CD8-positive, alpha-beta memory T cell (primary cell): ENCODE measurements at regions not wholly inside any gene's neighbourhood (a gene's known extent, or its start where the extent isn't known, plus 50 kb on each side); places are given as distances from the start of the nearest gene placed in this dataset.

Experiments
- CTCF ChIA-PET: fragments of 350-600 bp; sonication (Branson Sonifier 250); formaldehyde crosslinking; loops from one replicate; lab custom pipeline; 2021; ENCODE audit warnings: antibody characterized with exemption; lab: Charles Lee
- POLR2A ChIA-PET: fragments of 350-600 bp; sonication (Branson Sonifier 250); formaldehyde crosslinking; loops from one replicate; lab custom pipeline; 2021; ENCODE audit warnings: antibody characterized with exemption; lab: Charles Lee
- DNase-seq, 5 donors: peaks; one replicate each; pipeline versions ENCODE4 v3.0.0 to v3.0.0-alpha.2; 2020 to 2022; ENCODE audit warnings: mixed read lengths in 1 of 5
- H3K27ac ChIP-seq: one replicate; pipeline ENCODE4 v1.7.0; 2013; ENCODE audit warnings: low read depth, mild to moderate bottlenecking, low read length, moderate library complexity
- H3K27me3 ChIP-seq: 2 replicates; pipeline ENCODE4 v1.7.0; 2013; ENCODE audit warnings: low read length, mild to moderate bottlenecking; ENCODE audit not compliant: insufficient read depth, poor library complexity, severe bottlenecking
- H3K36me3 ChIP-seq: 2 replicates; pipeline ENCODE4 v1.7.0; 2013; ENCODE audit warnings: mild to moderate bottlenecking, low read length, moderate library complexity; ENCODE audit not compliant: insufficient read depth
- H3K4me1 ChIP-seq: 2 replicates; pipeline ENCODE4 v1.7.0; 2013; ENCODE audit warnings: mild to moderate bottlenecking, low read length, moderate library complexity; ENCODE audit not compliant: insufficient read depth
- H3K4me3 ChIP-seq: 2 replicates; pipeline ENCODE4 v1.7.0; 2013; ENCODE audit warnings: mild to moderate bottlenecking, low read length
- H3K9me3 ChIP-seq: 2 replicates; pipeline ENCODE4 v1.7.0; 2013; ENCODE audit warnings: mild to moderate bottlenecking, low read length
- H3K27ac Mint-ChIP-seq, 8 donors: one replicate each; pipeline ENCODE4 v1.8.0; 2020 to 2021; ENCODE audit warnings: mixed read lengths in 8 of 8, mild to moderate bottlenecking in 6 of 8, inconsistent platforms in 3 of 8, moderate library complexity in 3 of 8
- H3K27me3 Mint-ChIP-seq, 2 donors: one replicate each; pipeline ENCODE4 v1.8.0; 2020 to 2021; ENCODE audit warnings: mixed read lengths in 2 of 2, mild to moderate bottlenecking in 1 of 2, moderate library complexity in 1 of 2
- H3K36me3 Mint-ChIP-seq, 3 donors: one replicate each; pipeline ENCODE4 v1.8.0; 2020 to 2021; ENCODE audit warnings: mixed read lengths in 3 of 3, inconsistent platforms in 1 of 3, mild to moderate bottlenecking in 1 of 3
- H3K4me1 Mint-ChIP-seq, 3 donors: one replicate each; pipeline ENCODE4 v1.8.0; 2020 to 2021; ENCODE audit warnings: mixed read lengths in 3 of 3, inconsistent platforms in 1 of 3, mild to moderate bottlenecking in 1 of 3
- H3K4me3 Mint-ChIP-seq, 7 donors: one replicate each; pipeline ENCODE4 v1.8.0; 2020 to 2021; ENCODE audit warnings: mixed read lengths in 7 of 7, mild to moderate bottlenecking in 6 of 7, moderate library complexity in 4 of 7, inconsistent platforms in 2 of 7
- H3K9me3 Mint-ChIP-seq, 5 donors: one replicate each; pipeline ENCODE4 v1.8.0; 2020 to 2022; ENCODE audit warnings: mixed read lengths in 5 of 5, mild to moderate bottlenecking in 3 of 5, moderate library complexity in 2 of 5, inconsistent platforms in 1 of 5

DNA sequence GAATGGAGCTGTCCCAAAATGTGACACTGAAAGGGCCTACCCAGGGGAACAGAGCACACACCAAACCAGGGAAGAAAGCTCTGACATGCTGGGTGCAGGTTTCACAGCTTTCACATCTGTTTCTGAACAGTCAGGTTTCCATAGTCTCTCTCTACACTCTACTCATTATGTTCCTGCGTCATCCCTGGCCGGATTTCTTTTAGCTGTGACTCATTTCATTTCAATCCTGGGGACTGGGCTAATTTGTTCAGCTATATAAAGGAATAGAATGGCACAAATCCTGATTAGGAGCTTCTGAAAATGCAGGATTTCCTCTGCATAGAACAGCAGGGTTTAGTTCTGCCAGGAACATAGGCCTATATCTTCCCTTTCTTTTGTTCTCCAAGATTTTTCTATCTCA is 649.8 kb downstream of the RPS29 start:
- Mint-ChIP-seq H3K27me3 (no peaks in the 10 kb centered on the region), H3K9me3 (peaks cover 0 to 6% (median 2%) of the 10 kb centered on the region in 5 donors), H3K27ac (no peak overlapping the region), H3K4me1 (no peaks in the 10 kb centered on the region), H3K4me3 (no peak overlapping the region), H3K36me3 (no peaks in the 10 kb centered on the region)
- Histone ChIP-seq H3K4me1 (no peaks in the 10 kb centered on the region), H3K36me3 (no peaks in the 10 kb centered on the region), H3K27me3 (no peaks in the 10 kb centered on the region), H3K4me3 (no peak overlapping the region), H3K27ac (no peak overlapping the region), H3K9me3 (no peaks in the 10 kb centered on the region)
- no peak for DNase-seq
- ChIA-PET CTCF (no interaction called here), POLR2A (no interaction called here)

DNA sequence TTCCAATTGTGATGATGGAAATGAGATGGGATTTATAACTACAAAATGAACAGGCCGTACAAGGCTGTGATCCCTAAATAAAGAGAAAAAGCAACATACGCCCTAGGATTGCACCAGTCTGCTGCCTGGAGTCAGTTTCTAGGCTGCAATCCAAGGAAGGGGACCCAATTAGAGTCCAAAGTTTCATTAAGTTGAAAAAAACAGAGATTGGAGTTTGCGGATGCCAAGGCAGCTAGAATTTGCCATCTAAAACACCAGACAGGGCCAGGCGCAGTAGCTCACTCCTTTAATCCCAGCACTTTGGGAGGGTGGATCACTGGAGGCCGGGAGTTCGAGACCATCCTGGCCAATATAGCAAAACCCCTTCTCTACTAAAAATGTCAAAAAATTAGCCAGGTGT is 661.0 kb downstream of the RPS29 start:
- Mint-ChIP-seq H3K36me3 (no peaks in the 10 kb centered on the region), H3K4me3 (no peak overlapping the region), H3K27me3 (no peaks in the 10 kb centered on the region), H3K4me1 (no peaks in the 10 kb centered on the region), H3K9me3 (peaks cover 0 to 9% (median 3%) of the 10 kb centered on the region in 5 donors), H3K27ac (no peak overlapping the region)
- Histone ChIP-seq H3K36me3 (no peaks in the 10 kb centered on the region), H3K27me3 (no peaks in the 10 kb centered on the region), H3K9me3 (no peaks in the 10 kb centered on the region), H3K27ac (no peak overlapping the region), H3K4me3 (no peak overlapping the region), H3K4me1 (no peaks in the 10 kb centered on the region)
- ChIA-PET POLR2A (no interaction called here), CTCF (no interaction called here)
- no peak for DNase-seq

DNA sequence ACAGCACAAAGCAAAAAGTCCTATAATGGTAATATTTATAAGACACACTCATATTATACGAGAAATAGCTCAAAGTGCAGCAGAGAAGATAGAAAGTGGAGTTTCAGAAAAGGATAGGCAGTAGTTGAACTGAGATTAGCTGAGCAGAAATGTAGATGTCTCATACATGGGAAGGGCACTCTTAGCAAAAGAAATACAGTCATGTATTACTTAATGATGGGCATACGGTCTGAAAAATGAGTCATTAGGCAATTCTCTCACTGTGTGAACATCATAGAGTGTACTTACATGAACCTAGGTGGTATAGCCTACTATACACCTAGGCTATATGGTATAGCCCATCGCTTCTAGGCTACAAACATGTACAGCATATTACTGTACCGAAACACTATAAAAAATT is 671.3 kb downstream of the RPS29 start:
- H3K4me3 ChIP-seq = no peak overlapping the region
- H3K9me3 ChIP-seq = no peaks in the 10 kb centered on the region
- H3K27me3 ChIP-seq = no peaks in the 10 kb centered on the region
- ChIA-PET CTCF (no interaction called here), POLR2A (no interaction called here)
- no peaks in the 10 kb centered on the region for H3K36me3 Mint-ChIP-seq
- H3K4me3 Mint-ChIP-seq = no peak overlapping the region
- no peak overlapping the region for H3K27ac ChIP-seq
- H3K27ac Mint-ChIP-seq = no peak overlapping the region
- H3K9me3 Mint-ChIP-seq = peaks cover 0 to 23% (median 2%) of the 10 kb centered on the region in 5 donors
- no peaks in the 10 kb centered on the region for H3K4me1 ChIP-seq
- no peaks in the 10 kb centered on the region for H3K27me3 Mint-ChIP-seq
- no peaks in the 10 kb centered on the region for H3K4me1 Mint-ChIP-seq
- DNase-seq = no peak
- H3K36me3 ChIP-seq = no peaks in the 10 kb centered on the region

DNA sequence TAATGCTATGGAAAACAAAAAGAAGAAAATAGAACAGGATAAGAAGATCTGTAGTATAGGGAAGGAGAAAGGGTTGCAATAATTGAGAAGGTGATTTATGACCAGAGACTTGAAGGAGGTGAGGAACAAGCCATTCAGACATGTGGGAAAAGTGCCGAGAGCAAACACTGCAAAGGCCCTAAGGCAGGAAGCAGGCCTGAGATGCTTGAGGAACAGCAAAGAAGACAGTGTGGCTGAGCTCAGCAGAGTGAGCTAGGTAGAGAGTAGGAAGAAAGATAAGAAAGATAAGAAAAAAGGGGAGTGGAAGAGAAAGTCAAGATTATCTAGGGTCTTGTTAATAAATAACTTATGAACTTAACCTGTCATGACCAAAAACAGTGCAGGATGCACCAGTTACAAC is 671.8 kb downstream of the RPS29 start:
- Mint-ChIP-seq H3K9me3 (peaks cover 0 to 23% (median 2%) of the 10 kb centered on the region in 5 donors), H3K4me1 (no peaks in the 10 kb centered on the region), H3K27ac (no peak overlapping the region), H3K27me3 (no peaks in the 10 kb centered on the region), H3K4me3 (no peak overlapping the region), H3K36me3 (no peaks in the 10 kb centered on the region)
- ChIA-PET CTCF (no interaction called here), POLR2A (no interaction called here)
- DNase-seq = no peak
- Histone ChIP-seq H3K9me3 (no peaks in the 10 kb centered on the region), H3K27me3 (no peaks in the 10 kb centered on the region), H3K36me3 (no peaks in the 10 kb centered on the region), H3K4me1 (no peaks in the 10 kb centered on the region), H3K27ac (no peak overlapping the region), H3K4me3 (no peak overlapping the region)

DNA sequence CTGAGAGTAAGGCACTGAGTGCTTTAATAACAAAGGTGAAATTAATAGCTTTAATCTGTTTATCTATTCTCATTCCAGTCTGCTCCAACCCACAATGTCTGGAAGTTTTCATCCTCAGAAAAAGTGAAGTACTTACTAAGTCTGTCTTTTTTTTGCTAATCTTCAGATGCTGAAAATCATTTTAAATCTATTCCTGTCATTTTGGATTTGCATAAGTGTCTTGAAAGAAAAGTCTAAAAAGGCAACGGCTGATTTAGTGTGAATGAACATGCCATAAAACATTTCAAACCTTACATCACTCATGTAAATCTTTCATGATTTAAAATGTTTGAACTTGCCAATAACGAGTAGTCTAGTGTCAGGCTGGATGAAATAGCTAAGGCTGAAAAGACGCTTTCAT is 685.6 kb downstream of the RPS29 start:
- no peak overlapping the region for H3K27ac Mint-ChIP-seq
- H3K4me3 ChIP-seq = no peak overlapping the region
- no peaks in the 10 kb centered on the region for H3K36me3 Mint-ChIP-seq
- H3K4me3 Mint-ChIP-seq = no peak overlapping the region
- H3K27ac ChIP-seq = no peak overlapping the region
- no peak for DNase-seq
- H3K4me1 Mint-ChIP-seq = no peaks in the 10 kb centered on the region
- H3K9me3 Mint-ChIP-seq = peaks cover 0 to 5% (median 2%) of the 10 kb centered on the region in 5 donors
- H3K27me3 ChIP-seq = no peaks in the 10 kb centered on the region
- H3K36me3 ChIP-seq = no peaks in the 10 kb centered on the region
- no peaks in the 10 kb centered on the region for H3K4me1 ChIP-seq
- ChIA-PET POLR2A (no interaction called here), CTCF (no interaction called here)
- H3K27me3 Mint-ChIP-seq = no peaks in the 10 kb centered on the region
- no peaks in the 10 kb centered on the region for H3K9me3 ChIP-seq

DNA sequence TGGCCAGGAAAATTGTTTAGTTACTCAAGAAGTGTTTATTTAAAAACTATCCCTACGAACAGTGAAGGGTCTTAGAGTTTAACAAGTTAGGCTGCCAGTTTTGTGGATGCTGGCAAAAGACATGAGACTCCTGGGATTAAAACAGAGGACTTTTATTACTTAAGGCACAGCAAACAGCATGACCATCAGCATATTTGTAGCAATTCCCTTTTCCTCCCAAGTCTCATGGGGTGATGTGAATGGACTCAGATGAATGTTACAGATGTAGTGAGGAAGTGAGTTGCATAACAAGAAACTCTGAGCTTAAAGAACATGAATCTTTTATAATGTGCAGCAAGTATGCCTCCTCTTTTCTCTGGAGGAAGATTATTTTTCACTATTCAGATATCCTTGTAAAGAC is 695.8 kb downstream of the RPS29 start:
- no peaks in the 10 kb centered on the region for H3K27me3 ChIP-seq
- no peaks in the 10 kb centered on the region for H3K9me3 ChIP-seq
- H3K4me3 Mint-ChIP-seq = no peak overlapping the region
- peaks cover 0 to 4% (median 0%) of the 10 kb centered on the region in 5 donors for H3K9me3 Mint-ChIP-seq
- H3K4me3 ChIP-seq = no peak overlapping the region
- ChIA-PET POLR2A (no interaction called here), CTCF (no interaction called here)
- no peak overlapping the region for H3K27ac Mint-ChIP-seq
- no peaks in the 10 kb centered on the region for H3K4me1 ChIP-seq
- H3K36me3 Mint-ChIP-seq = no peaks in the 10 kb centered on the region
- DNase-seq = no peak
- no peaks in the 10 kb centered on the region for H3K4me1 Mint-ChIP-seq
- H3K27ac ChIP-seq = no peak overlapping the region
- no peaks in the 10 kb centered on the region for H3K27me3 Mint-ChIP-seq
- no peaks in the 10 kb centered on the region for H3K36me3 ChIP-seq

DNA sequence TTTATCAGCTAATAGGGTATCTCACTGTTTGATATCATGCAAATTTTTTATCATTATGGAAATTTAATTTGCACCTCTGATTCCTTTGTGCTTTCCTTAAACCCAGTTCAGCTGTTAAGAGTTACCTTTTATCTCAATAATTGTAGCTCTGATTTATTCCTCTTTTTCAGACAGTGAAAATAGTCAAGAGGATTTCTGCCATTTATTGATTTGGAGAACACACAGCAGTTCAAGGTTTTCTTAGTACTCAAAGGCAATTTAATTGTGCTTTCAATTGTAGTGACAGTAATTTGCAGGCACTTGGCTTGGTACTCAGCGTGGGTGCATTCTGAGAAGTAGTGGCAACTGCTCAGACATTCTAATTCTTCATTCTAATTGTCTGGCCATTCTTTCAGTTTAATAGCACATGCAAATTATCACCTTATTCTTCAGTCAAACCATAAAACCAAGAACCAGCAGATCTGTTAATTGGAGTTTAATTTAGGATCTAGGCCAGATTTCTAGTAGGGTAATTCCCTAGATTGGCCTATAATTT is 709.3 kb downstream of the RPS29 start:
- Mint-ChIP-seq H3K4me1 (no peaks in the 10 kb centered on the region), H3K36me3 (no peaks in the 10 kb centered on the region), H3K27me3 (no peaks in the 10 kb centered on the region), H3K4me3 (no peak overlapping the region), H3K9me3 (peaks cover 0 to 8% (median 5%) of the 10 kb centered on the region in 5 donors), H3K27ac (no peak overlapping the region)
- ChIA-PET POLR2A (no interaction called here), CTCF (no interaction called here)
- H3K9me3 ChIP-seq = no peaks in the 10 kb centered on the region
- H3K4me1 ChIP-seq = no peaks in the 10 kb centered on the region
- no peaks in the 10 kb centered on the region for H3K36me3 ChIP-seq
- H3K27ac ChIP-seq = no peak overlapping the region
- H3K27me3 ChIP-seq = no peaks in the 10 kb centered on the region
- no peak overlapping the region for H3K4me3 ChIP-seq
- no peak for DNase-seq

DNA sequence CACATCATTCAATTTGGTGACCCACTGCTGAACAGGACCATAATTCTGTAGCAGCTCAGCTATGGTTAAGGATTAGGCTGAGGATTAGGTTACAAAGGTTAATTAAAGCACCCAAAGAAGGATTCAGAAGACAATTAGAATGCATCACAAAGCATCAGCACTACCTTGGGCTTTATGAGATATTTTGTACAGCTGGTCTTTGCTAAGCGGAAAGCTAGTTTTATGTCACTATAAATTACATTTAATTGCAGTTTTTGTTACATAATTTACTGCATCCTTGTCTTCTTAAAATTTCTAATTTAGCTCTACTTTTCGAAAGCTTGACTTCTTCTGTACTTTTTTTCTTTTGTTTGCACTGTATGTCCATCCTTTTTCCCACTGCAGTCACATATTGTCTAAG is 711.5 kb downstream of the RPS29 start:
- Mint-ChIP-seq H3K9me3 (peaks cover 0 to 4% (median 0%) of the 10 kb centered on the region in 5 donors), H3K4me1 (no peaks in the 10 kb centered on the region), H3K27ac (no peak overlapping the region), H3K36me3 (no peaks in the 10 kb centered on the region), H3K4me3 (no peak overlapping the region), H3K27me3 (no peaks in the 10 kb centered on the region)
- Histone ChIP-seq H3K27ac (no peak overlapping the region), H3K27me3 (no peaks in the 10 kb centered on the region), H3K4me1 (no peaks in the 10 kb centered on the region), H3K36me3 (no peaks in the 10 kb centered on the region), H3K4me3 (no peak overlapping the region), H3K9me3 (no peaks in the 10 kb centered on the region)
- DNase-seq = no peak
- POLR2A ChIA-PET = no interaction called here
- CTCF ChIA-PET = no interaction called here

DNA sequence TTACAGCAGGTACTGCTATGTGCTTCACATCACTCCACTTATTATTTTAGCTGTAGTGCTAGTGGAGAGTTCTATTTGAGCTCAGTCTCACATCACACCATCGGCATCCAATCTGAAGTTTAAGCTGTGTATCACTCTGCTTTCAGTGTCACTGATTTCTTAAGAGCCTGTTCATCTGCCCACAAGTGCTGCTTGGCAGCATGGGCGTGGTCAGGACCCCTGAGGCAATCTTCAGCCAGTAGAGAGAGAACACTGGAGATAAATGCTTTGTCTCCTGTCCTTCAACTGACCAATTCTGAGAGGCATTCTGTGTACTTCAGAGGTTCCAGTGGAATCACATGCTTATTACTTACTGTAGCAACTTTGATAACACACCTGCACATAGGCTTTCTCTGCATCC is 728.8 kb downstream of the RPS29 start:
- Mint-ChIP-seq H3K9me3 (peaks cover 0 to 7% (median 3%) of the 10 kb centered on the region in 5 donors), H3K4me1 (no peaks in the 10 kb centered on the region), H3K4me3 (no peak overlapping the region), H3K27me3 (no peaks in the 10 kb centered on the region), H3K36me3 (no peaks in the 10 kb centered on the region), H3K27ac (peak overlapping the region in 1 of 8 donors; percentile 26)
- no peak overlapping the region for H3K4me3 ChIP-seq
- ChIA-PET POLR2A (no interaction called here), CTCF (no interaction called here)
- no peaks in the 10 kb centered on the region for H3K9me3 ChIP-seq
- DNase-seq = no peak
- H3K36me3 ChIP-seq = no peaks in the 10 kb centered on the region
- no peaks in the 10 kb centered on the region for H3K27me3 ChIP-seq
- no peak overlapping the region for H3K27ac ChIP-seq
- no peaks in the 10 kb centered on the region for H3K4me1 ChIP-seq
